H1 (cell line): ENCODE measurements at regions not wholly inside any gene's neighbourhood (a gene's known extent, or its start where the extent isn't known, plus 50 kb on each side); places are given as distances from the start of the nearest gene placed in this dataset.

ENCODE experiments used
- CTCF ChIA-PET: fragments of 300-600 bp; sonication (Branson Sonifier 250); formaldehyde crosslinking; loops from one replicate; lab custom pipeline; 2021; ENCODE audit not compliant: partially characterized antibody; lab: Charles Lee
- POLR2A ChIA-PET: fragments of 300-600 bp; sonication (Branson Sonifier 250); formaldehyde crosslinking; loops from one replicate; lab custom pipeline; 2021; ENCODE audit warnings: inconsistent platforms; ENCODE audit not compliant: partially characterized antibody; lab: Charles Lee
- DNase-seq, 2 experiments: peaks; one replicate each; pipeline versions ENCODE4 v3.0.0 to v3.0.0-alpha.2; 2010 to 2022; ENCODE audit warnings: low spot score in 2 of 2, low read depth in 1 of 2, mixed read lengths in 1 of 2
- FAIRE-seq: peaks from 2 replicates; lab custom pipeline; 2011; peaks lifted over from hg19 to GRCh38; lab: Jason Lieb, UNC
- H2AFZ ChIP-seq: 2 replicates; pipeline ENCODE4 v1.8.1; 2012; ENCODE audit warnings: low read length, inconsistent platforms
- H2AK5ac ChIP-seq: 2 replicates; pipeline ENCODE4 v1.6.1; 2013; ENCODE audit warnings: low read depth, low read length
- H2BK120ac ChIP-seq: replicated peaks from 2 replicates; pipeline ENCODE3; 2013; ENCODE audit warnings: low read depth, low read length, inconsistent platforms
- H2BK12ac ChIP-seq: 2 replicates; pipeline ENCODE4 v1.6.1; 2013; ENCODE audit warnings: low read depth, low read length
- H2BK15ac ChIP-seq: 2 replicates; pipeline ENCODE4 v1.6.1; 2013; ENCODE audit warnings: low read length
- H2BK20ac ChIP-seq: 2 replicates; pipeline ENCODE4 v1.6.1; 2013; ENCODE audit warnings: low read length
- H2BK5ac ChIP-seq: 2 replicates; pipeline ENCODE4 v1.6.1; 2013; ENCODE audit warnings: low read depth, low read length
- H3K14ac ChIP-seq: 2 replicates; pipeline ENCODE4 v1.6.1; 2013; ENCODE audit warnings: inconsistent platforms; ENCODE audit not compliant: insufficient read length
- H3K18ac ChIP-seq: 2 replicates; pipeline ENCODE4 v1.6.1; 2013; ENCODE audit warnings: low read length; ENCODE audit errors: extremely low read depth
- H3K23ac ChIP-seq: 2 replicates; pipeline ENCODE4 v1.6.1; 2013; ENCODE audit warnings: inconsistent platforms; ENCODE audit not compliant: insufficient read length
- H3K23me2 ChIP-seq: 2 replicates; pipeline ENCODE4 v1.6.1; 2013; ENCODE audit warnings: low read depth, low read length
- H3K27ac ChIP-seq: 2 replicates; pipeline ENCODE4 v1.6.1; 2011; ENCODE audit warnings: low read depth, low read length, inconsistent platforms
- H3K27me3 ChIP-seq, 4 experiments: replicated peaks in 1 of 4; 1 replicate in 1 of 4; 2 replicates in 3 of 4; pipeline versions ENCODE4 v1.6.1 to v1.8.1; 2011 to 2013; ENCODE audit warnings: low read length in 3 of 4, mild to moderate bottlenecking in 3 of 4, inconsistent platforms in 2 of 4, mixed read lengths in 2 of 4, moderate library complexity in 1 of 4; ENCODE audit not compliant: control insufficient read depth in 3 of 4, insufficient read depth in 3 of 4; ENCODE audit errors: extremely low read depth in 1 of 4
- H3K36me3 ChIP-seq, 4 experiments: 2 replicates each; pipeline versions ENCODE4 v1.6.1 to v1.8.1; 2011 to 2013; ENCODE audit warnings: mild to moderate bottlenecking in 4 of 4, low read length in 3 of 4, moderate library complexity in 2 of 4, control low read depth in 1 of 4, inconsistent platforms in 1 of 4; ENCODE audit not compliant: insufficient read depth in 4 of 4, control insufficient read depth in 2 of 4
- H3K4ac ChIP-seq: replicated peaks from 2 replicates; pipeline ENCODE3; 2013; ENCODE audit warnings: low read length, low read depth, mixed read lengths, inconsistent platforms; ENCODE audit not compliant: insufficient read length
- H3K4me1 ChIP-seq, 4 experiments: replicated peaks in 1 of 4; 1 replicate in 1 of 4; 2 replicates in 3 of 4; pipeline versions ENCODE4 v1.6.1 to v1.8.1; 2011 to 2013; ENCODE audit warnings: low read length in 3 of 4, inconsistent platforms in 2 of 4, mixed read lengths in 1 of 4; ENCODE audit not compliant: insufficient read depth in 4 of 4, control insufficient read depth in 3 of 4
- H3K4me2 ChIP-seq, 2 experiments: 2 replicates each; pipeline versions ENCODE4 v1.6.1 to v1.8.1; 2011 to 2013; ENCODE audit warnings: low read depth in 2 of 2, low read length in 2 of 2, control low read depth in 1 of 2, inconsistent platforms in 1 of 2, mild to moderate bottlenecking in 1 of 2; ENCODE audit not compliant: insufficient read depth in 1 of 2
- H3K4me3 ChIP-seq, 4 experiments: fragments of 200-600, 300-600 bp in 1 of 4; sonication (generic), shearing (Covaris generic), sonication (Bioruptor Twin) in 1 of 4; 2 replicates each; pipeline versions ENCODE4 v1.5.1 to v1.8.1; 2011 to 2016; ENCODE audit warnings: low read length in 4 of 4, low read depth in 3 of 4, control low read depth in 2 of 4, inconsistent platforms in 2 of 4, mild to moderate bottlenecking in 2 of 4, mixed read lengths in 1 of 4, moderate library complexity in 1 of 4; ENCODE audit not compliant: insufficient read depth in 2 of 4; ENCODE audit errors: extremely low read depth in 1 of 4
- H3K56ac ChIP-seq: replicated peaks from 2 replicates; pipeline ENCODE3; 2013; ENCODE audit warnings: low read depth, mild to moderate bottlenecking, mixed read lengths, low read length, inconsistent platforms; ENCODE audit not compliant: insufficient read length
- H3K79me1 ChIP-seq: 2 replicates; pipeline ENCODE4 v1.6.1; 2013; ENCODE audit warnings: low read depth, low read length, control low read depth
- H3K79me2 ChIP-seq, 2 experiments: 2 replicates each; pipeline versions ENCODE4 v1.6.1 to v1.8.1; 2012 to 2013; ENCODE audit warnings: low read length in 2 of 2, mild to moderate bottlenecking in 2 of 2, inconsistent platforms in 1 of 2; ENCODE audit not compliant: insufficient read depth in 2 of 2, control insufficient read depth in 1 of 2
- H3K9ac ChIP-seq, 4 experiments: replicated peaks in 1 of 4; 1 replicate in 1 of 4; 2 replicates in 3 of 4; pipeline versions ENCODE4 v1.6.1 to v1.8.1; 2011 to 2013; ENCODE audit warnings: low read depth in 3 of 4, low read length in 3 of 4, control low read depth in 2 of 4, mild to moderate bottlenecking in 2 of 4, moderate library complexity in 2 of 4, inconsistent platforms in 1 of 4; ENCODE audit errors: extremely low read depth in 1 of 4
- H3K9me3 ChIP-seq, 2 experiments: 2 replicates each; pipeline versions ENCODE4 v1.6.1 to v1.8.1; 2012 to 2013; ENCODE audit warnings: mild to moderate bottlenecking in 2 of 2, moderate library complexity in 2 of 2, control low read depth in 1 of 2, inconsistent platforms in 1 of 2, low read depth in 1 of 2, low read length in 1 of 2, mixed read lengths in 1 of 2; ENCODE audit not compliant: insufficient read depth in 2 of 2
- H4K20me1 ChIP-seq, 2 experiments: replicated peaks in 1 of 2; 2 replicates each; pipeline versions ENCODE3 to v1.8.1; 2011 to 2013; ENCODE audit warnings: inconsistent platforms in 2 of 2, low read length in 2 of 2, mild to moderate bottlenecking in 1 of 2; ENCODE audit not compliant: insufficient read depth in 2 of 2, control insufficient read depth in 1 of 2
- H4K5ac ChIP-seq: 2 replicates; pipeline ENCODE4 v1.6.1; 2013; ENCODE audit warnings: low read length, low read depth, mixed read lengths, inconsistent platforms; ENCODE audit not compliant: insufficient read length
- H4K8ac ChIP-seq: 2 replicates; pipeline ENCODE4 v1.8.0; 2013; ENCODE audit warnings: mild to moderate bottlenecking, moderate library complexity, low read length, inconsistent platforms; ENCODE audit not compliant: insufficient read depth; ENCODE audit errors: extremely low read depth
- H4K91ac ChIP-seq: replicated peaks from 2 replicates; pipeline ENCODE3; 2013; ENCODE audit warnings: low read length, mixed read lengths, inconsistent platforms; ENCODE audit not compliant: insufficient read length
- CEBPB ChIP-seq: IDR thresholded peaks from 2 replicates; pipeline ENCODE4 v1.6.1; 2012; ENCODE audit warnings: low read depth, low read length
- EZH2 ChIP-seq: fragments of 200-600 bp; sonication (generic); IDR thresholded peaks from 2 replicates; pipeline ENCODE4 v1.7.1; 2012; ENCODE audit warnings: low read depth, mild to moderate bottlenecking, moderate library complexity, low read length, inconsistent platforms; ENCODE audit not compliant: severe bottlenecking
- MAFK ChIP-seq: IDR thresholded peaks from 2 replicates; pipeline ENCODE4 v1.6.1; 2012; ENCODE audit warnings: low read depth, mild to moderate bottlenecking, improper control_type of control experiment, low read length
- NRF1 ChIP-seq: IDR thresholded peaks from 2 replicates; pipeline ENCODE4 v1.6.1; 2011; ENCODE audit warnings: mild to moderate bottlenecking, low read depth, low read length, improper control_type of control experiment
- RFX5 ChIP-seq: IDR thresholded peaks from 2 replicates; pipeline ENCODE4 v1.6.1; 2011; ENCODE audit warnings: low read depth, low read length, improper control_type of control experiment, borderline replicate concordance
- RNF2 ChIP-seq: fragments of 200-900, 300-1000 bp; sonication (generic); IDR thresholded peaks from 2 replicates; pipeline ENCODE4 v1.7.1; 2016; ENCODE audit warnings: borderline replicate concordance, low read depth, mild to moderate bottlenecking, antibody characterized with exemption, low read length; ENCODE audit not compliant: poor library complexity, severe bottlenecking; ENCODE audit errors: missing control alignments
- SP1 ChIP-seq: IDR thresholded peaks from 2 replicates; pipeline ENCODE4 v1.6.1; 2011; ENCODE audit warnings: low read depth, low read length
- SP2 ChIP-seq: IDR thresholded peaks from 2 replicates; pipeline ENCODE4 v1.6.1; 2012; ENCODE audit warnings: mild to moderate bottlenecking, low read length, inconsistent platforms
- TCF12 ChIP-seq: IDR thresholded peaks from 2 replicates; pipeline ENCODE4 v1.6.1; 2011; ENCODE audit warnings: low read depth, mild to moderate bottlenecking, low read length
- WGBS, 2 experiments: shearing (Covaris generic) in 1 of 2; methylation state at CpG; one replicate each; pipeline versions ENCODE4 v1.1.6 to v1.1.7; 2013 to 2015; ENCODE audit warnings: low lambda C conversion rate in 2 of 2, mixed read lengths in 2 of 2, inconsistent platforms in 1 of 2, low coverage in 1 of 2, missing lambda C conversion rate in 1 of 2; ENCODE audit not compliant: insufficient replicate concordance in 2 of 2, insufficient coverage in 1 of 2, insufficient read length in 1 of 2; ENCODE audit errors: extremely low coverage in 1 of 2, missing lambda C conversion rate in 1 of 2; 5-methylcytosine and 5-hydroxymethylcytosine counted together

GRCh38 chr13:70911286-70911685 lies 803.0 kb upstream of the KLHL1 start:
- H3K27ac ChIP-seq: no peak overlapping the region
- no peaks in the 10 kb centered on the region for H3K79me1 ChIP-seq
- TF ChIP-seq CEBPB: no peak
- no peak for TF ChIP-seq NRF1
- no peak for TF ChIP-seq MAFK
- no peak for TF ChIP-seq SP1
- no peak for TF ChIP-seq RFX5
- TF ChIP-seq SP2: no peak
- TF ChIP-seq TCF12: no peak
- TF ChIP-seq RNF2: no peak
- no peak for TF ChIP-seq EZH2

More at GRCh38 chr13:70911286-70911685, 803.0 kb upstream of the KLHL1 start:
- Histone ChIP-seq H4K20me1 (no peaks in the 10 kb centered on the region), H3K4me2 (no peak overlapping the region), H3K4me1 (no peaks in the 10 kb centered on the region), H3K23ac (no peak overlapping the region), H3K36me3 (no peaks in the 10 kb centered on the region), H2AFZ (no peak overlapping the region), H2AK5ac (no peak overlapping the region), H3K23me2 (no peaks in the 10 kb centered on the region), H3K9ac (no peak overlapping the region), H4K8ac (no peak overlapping the region), H3K56ac (no peak overlapping the region), H3K9me3 (no peaks in the 10 kb centered on the region), H3K4ac (no peak overlapping the region), H2BK15ac (no peak overlapping the region), H3K27me3 (no peaks in the 10 kb centered on the region), H3K79me2 (no peaks in the 10 kb centered on the region), H2BK5ac (no peak overlapping the region), H4K91ac (no peak overlapping the region), H3K14ac (no peak overlapping the region), H3K4me3 (no peak overlapping the region), H3K18ac (no peak overlapping the region), H4K5ac (no peak overlapping the region), H2BK12ac (no peak overlapping the region), H2BK20ac (no peak overlapping the region), H2BK120ac (no peak overlapping the region)
- WGBS, 2 experiments: 92% methylated on average over 1 of the region's 1 CpG; no CpG with 5 or more reads in 1 of the 2 experiments
- POLR2A ChIA-PET: no interaction called here
- CTCF ChIA-PET: no interaction called here
- DNase-seq (no peak), FAIRE-seq (no peak)
